ENCODE measurements at regions not wholly inside any gene's neighbourhood (a gene's known extent, or its start where the extent isn't known, plus 50 kb on each side); places are given as distances from the start of the nearest gene placed in this dataset.

GRCh38 chr9:90539286-90539685 is 103.3 kb downstream of the DIRAS2 start:
- DNase-seq (ENCODE audit: low read depth in 1 of 2, low spot score in 2 of 2) (no peak), FAIRE-seq (no peak)
- Histone ChIP-seq H3K27me3 (replicated peaks in 1 of 4; ENCODE audit: control insufficient read depth in 3 of 4, extremely low read depth in 1 of 4, insufficient read depth in 3 of 4, low read length in 3 of 4) (no peaks in the 10 kb centered on the region), H3K9ac (replicated peaks in 1 of 4; ENCODE audit: extremely low read depth in 1 of 4, low read depth in 3 of 4, low read length in 3 of 4) (no peak overlapping the region), H4K20me1 (replicated peaks in 1 of 2; ENCODE audit: control insufficient read depth in 1 of 2, insufficient read depth in 2 of 2, low read length in 2 of 2) (no peaks in the 10 kb centered on the region), H2BK120ac (replicated peaks; ENCODE audit: low read depth, low read length) (no peak overlapping the region), H3K4me3 (ENCODE audit: extremely low read depth in 1 of 4, insufficient read depth in 2 of 4, low read depth in 3 of 4, low read length in 4 of 4) (no peak overlapping the region), H3K4ac (replicated peaks; ENCODE audit: insufficient read length, low read depth, low read length) (no peak overlapping the region), H3K79me1 (ENCODE audit: low read depth, low read length) (no peaks in the 10 kb centered on the region), H2BK20ac (ENCODE audit: low read length) (no peak overlapping the region), H3K36me3 (ENCODE audit: control insufficient read depth in 2 of 4, insufficient read depth in 4 of 4, low read length in 3 of 4) (no peaks in the 10 kb centered on the region), H3K23ac (ENCODE audit: insufficient read length) (no peak overlapping the region), H2AFZ (ENCODE audit: low read length) (no peak overlapping the region), H3K4me2 (ENCODE audit: insufficient read depth in 1 of 2, low read depth in 2 of 2, low read length in 2 of 2) (no peak overlapping the region), H4K5ac (ENCODE audit: insufficient read length, low read depth, low read length) (no peak overlapping the region), H4K91ac (replicated peaks; ENCODE audit: insufficient read length, low read length) (no peak overlapping the region), H3K18ac (ENCODE audit: extremely low read depth, low read length) (no peak overlapping the region), H3K27ac (ENCODE audit: low read depth, low read length) (no peak overlapping the region), H4K8ac (ENCODE audit: extremely low read depth, insufficient read depth, low read length) (no peak overlapping the region), H2BK12ac (ENCODE audit: low read depth, low read length) (no peak overlapping the region), H3K4me1 (replicated peaks in 1 of 4; ENCODE audit: control insufficient read depth in 3 of 4, insufficient read depth in 4 of 4, low read length in 3 of 4) (peaks cover 0 to 5% (median 2%) of the 10 kb centered on the region in 4 experiments; a peak in 2 of 7 replicates), H2BK15ac (ENCODE audit: low read length) (no peak overlapping the region), H3K23me2 (ENCODE audit: low read depth, low read length) (no peaks in the 10 kb centered on the region), H3K56ac (replicated peaks; ENCODE audit: insufficient read length, low read depth, low read length) (no peak overlapping the region), H3K14ac (ENCODE audit: insufficient read length) (no peak overlapping the region), H3K79me2 (ENCODE audit: control insufficient read depth in 1 of 2, insufficient read depth in 2 of 2, low read length in 2 of 2) (no peaks in the 10 kb centered on the region), H2BK5ac (ENCODE audit: low read depth, low read length) (no peak overlapping the region), H2AK5ac (ENCODE audit: low read depth, low read length) (no peak overlapping the region), H3K9me3 (ENCODE audit: insufficient read depth in 2 of 2, low read depth in 1 of 2, low read length in 1 of 2) (no peaks in the 10 kb centered on the region)
- POLR2A ChIA-PET (ENCODE audit: partially characterized antibody): no interaction called here
- TF ChIP-seq GTF2F1 (IDR thresholded peaks at IDR 0.05; ENCODE audit: borderline replicate concordance, low read depth, low read length) (no peak), CHD2 (IDR thresholded peaks at IDR 0.05; ENCODE audit: low read length) (no peak), E2F6 (IDR thresholded peaks at IDR 0.05) (no peak), SAP30 (IDR thresholded peaks at IDR 0.05; ENCODE audit: insufficient read depth, insufficient replicate concordance, low read length) (no peak), HDAC2 (IDR thresholded peaks at IDR 0.05; ENCODE audit: borderline replicate concordance in 1 of 2, low read depth in 2 of 2, low read length in 2 of 2) (no peak), YY1 (IDR thresholded peaks at IDR 0.05; ENCODE audit: low read depth, low read length) (no peak), ASH2L (IDR thresholded peaks at IDR 0.05; ENCODE audit: low read length) (no peak), SRF (IDR thresholded peaks at IDR 0.05; ENCODE audit: low read depth, low read length) (no peak), EZH2 (IDR thresholded peaks at IDR 0.05; ENCODE audit: low read depth, low read length, severe bottlenecking) (no peak), SP4 (IDR thresholded peaks at IDR 0.05; ENCODE audit: low read length) (no peak), SIN3A (conservative IDR thresholded peaks at IDR 0.05 in 1 of 2, IDR thresholded peaks at IDR 0.05 in 1 of 2; ENCODE audit: low read depth in 1 of 2, low read length in 2 of 2) (no peak), ATF3 (IDR thresholded peaks at IDR 0.05; ENCODE audit: insufficient read depth, low read depth, low read length) (no peak), RAD21 (IDR thresholded peaks at IDR 0.05 in 1 of 2, conservative IDR thresholded peaks at IDR 0.05 in 1 of 2; ENCODE audit: low read depth in 2 of 2, low read length in 2 of 2) (no peak)
- CTCF ChIA-PET (ENCODE audit: partially characterized antibody): no interaction called here

All from H1 (cell line).